ENCODE measurements at regions not wholly inside any gene's neighbourhood (a gene's known extent, or its start where the extent isn't known, plus 50 kb on each side); places are given as distances from the start of the nearest gene placed in this dataset.

- TF ChIP-seq GATA2 (IDR thresholded peaks at IDR 0.05; ENCODE audit: low read depth, low read length) (no peak), GATA3 (IDR thresholded peaks at IDR 0.05; ENCODE audit: low read depth, low read length) (no peak)
Measured at GRCh38 chr15:77746254-77747174, 113.8 kb upstream of the LINGO1 start.
